GM10847 (cell line): ENCODE measurements at regions not wholly inside any gene's neighbourhood (a gene's known extent, or its start where the extent isn't known, plus 50 kb on each side); places are given as distances from the start of the nearest gene placed in this dataset.

Experiments used
- POLR2A ChIP-seq: IDR thresholded peaks from 2 replicates; pipeline ENCODE4 v1.6.1; 2011; ENCODE audit not compliant: insufficient read length; ENCODE audit errors: extremely low read depth

DNA sequence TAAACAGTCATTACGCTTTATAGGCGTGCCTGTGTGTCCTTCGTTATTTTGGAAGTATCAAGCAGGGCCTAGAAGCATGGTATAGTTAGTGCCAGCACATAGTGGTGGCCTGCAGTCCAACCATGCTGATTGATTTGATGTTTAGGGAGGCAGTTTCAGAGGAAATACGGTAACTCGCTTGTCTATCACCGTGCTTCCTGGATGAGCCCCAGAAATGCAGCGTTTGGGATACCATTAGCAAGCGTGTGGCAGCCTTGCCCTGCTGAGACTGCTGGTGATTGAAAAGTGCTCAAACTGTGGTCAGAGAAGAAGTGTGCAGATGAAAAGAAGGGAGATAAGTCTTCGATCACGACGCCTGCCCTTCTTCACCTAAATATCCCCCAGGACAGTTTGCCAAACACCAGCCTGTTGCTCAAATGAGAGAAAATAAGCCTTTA, 158.4 kb downstream of the CHIC2 start:
- no peak for TF ChIP-seq POLR2A

DNA sequence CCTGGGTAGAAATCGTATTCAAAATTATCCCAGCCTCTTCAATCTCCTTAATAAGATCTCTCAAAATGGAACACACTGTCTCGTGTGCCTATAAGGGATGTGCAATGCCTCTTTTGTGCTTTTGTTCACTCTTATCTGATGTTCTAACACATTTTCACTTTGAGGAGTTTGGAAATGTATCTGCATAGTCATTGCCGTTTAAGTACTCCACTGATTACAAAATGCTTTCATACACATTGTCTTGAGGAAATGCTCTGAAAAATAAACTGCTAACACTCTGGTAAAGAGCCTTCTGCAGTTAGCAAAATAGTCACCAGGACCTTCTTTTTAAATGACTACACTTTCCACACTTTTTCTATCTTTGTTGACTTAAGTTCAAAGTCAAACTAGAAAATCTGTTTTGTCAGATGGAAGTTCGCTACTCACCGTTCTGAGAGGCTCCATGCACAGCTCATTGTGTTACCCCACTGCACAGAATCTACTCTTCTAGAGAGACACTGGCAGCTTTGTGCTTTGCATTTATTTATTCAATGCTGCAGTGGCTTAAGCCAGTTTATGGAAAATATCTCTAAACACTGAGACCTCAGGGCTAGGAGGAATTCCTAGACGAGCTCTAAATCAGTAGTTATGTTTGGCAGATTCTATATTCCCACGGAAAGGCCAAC, 159.0 kb downstream of the CHIC2 start:
- TF ChIP-seq POLR2A = no peak

DNA sequence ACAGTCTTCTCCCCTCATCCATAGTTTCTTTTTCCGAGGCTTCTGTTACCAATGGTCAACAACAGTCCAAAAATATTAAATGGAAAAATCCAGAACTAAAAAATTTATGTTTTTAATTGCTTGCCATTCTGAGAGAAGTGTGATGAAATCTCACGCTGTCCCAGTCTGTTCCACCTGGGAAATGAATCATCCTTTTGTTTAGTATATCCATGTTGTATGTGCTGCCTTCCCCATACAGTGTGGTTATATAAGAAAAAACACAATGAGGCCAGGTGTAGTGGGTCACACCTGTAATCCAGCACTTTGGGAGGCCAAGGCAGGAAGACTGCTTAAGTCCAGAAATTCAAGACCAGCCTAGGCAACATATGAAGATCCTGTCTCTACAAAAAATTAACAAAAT, 161.6 kb downstream of the CHIC2 start:
- no peak for TF ChIP-seq POLR2A

DNA sequence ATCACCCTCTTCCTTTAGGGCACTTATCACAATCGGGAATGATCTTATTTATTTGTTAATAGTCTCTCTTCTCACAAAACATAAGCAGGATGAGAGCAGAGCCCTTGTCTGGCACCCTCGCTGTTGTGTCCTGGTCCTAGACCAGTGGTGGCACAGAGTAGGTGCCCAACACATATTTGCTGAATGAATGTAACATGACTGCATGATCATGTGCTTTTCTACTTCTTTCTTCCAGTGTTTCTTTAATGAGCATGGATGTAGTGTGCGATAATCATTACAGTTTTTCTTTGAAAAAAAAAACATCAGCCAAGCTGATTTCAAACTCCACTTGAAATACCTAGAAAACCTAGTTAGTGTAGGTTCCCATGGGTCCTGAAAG, 164.1 kb downstream of the CHIC2 start:
- no peak for TF ChIP-seq POLR2A

DNA sequence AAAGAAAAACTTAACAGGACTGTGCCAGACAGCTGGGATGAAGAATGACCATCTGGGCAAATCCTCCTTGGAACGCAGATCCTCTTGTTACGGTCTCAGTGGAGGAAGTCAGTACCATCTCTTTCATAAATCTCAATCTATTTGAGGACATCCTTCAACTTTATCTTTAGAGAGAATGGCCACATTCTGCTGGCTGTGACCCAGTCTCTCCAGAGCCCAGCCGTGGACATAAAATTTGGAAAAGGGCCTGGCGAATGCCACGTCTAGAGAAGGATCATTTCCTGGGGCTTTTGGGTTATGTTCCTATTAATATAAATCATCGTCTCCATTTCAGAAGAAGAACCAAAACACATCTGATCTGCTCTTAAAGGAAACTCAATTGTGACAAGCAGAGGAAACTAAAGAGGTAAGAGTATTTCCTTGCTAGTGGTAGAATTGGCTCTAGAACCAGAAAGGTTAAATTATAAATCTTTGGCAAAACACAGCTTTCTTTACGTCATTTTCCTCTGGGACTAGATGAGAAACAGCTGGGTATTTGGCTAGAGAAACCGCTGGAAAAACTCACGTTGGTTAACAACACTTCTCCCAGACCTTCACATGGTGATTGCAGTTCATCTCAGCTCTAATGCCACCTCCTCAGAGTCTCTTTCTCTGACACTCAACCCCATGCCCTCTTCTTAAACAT, 164.7 kb downstream of the CHIC2 start:
- no peak for TF ChIP-seq POLR2A

DNA sequence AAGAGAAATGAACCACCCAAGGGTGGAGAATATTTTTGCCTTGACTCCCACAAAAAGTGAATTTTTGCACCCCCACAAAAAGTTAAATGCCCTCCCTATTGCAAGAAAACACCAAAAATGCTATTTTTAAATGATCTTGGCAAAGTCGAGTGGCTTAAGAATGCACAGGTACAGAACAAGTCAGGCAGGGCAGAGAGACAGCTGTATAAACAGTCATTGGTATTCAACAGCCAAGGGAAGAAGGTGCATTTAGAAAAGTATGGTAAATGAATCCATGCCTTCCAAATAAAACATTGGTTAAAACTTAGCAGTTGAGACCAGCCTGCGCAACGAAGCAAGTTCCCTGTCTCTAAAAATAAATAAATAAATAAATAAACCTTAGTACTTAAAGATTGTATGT, 169.3 kb downstream of the CHIC2 start:
- no peak for TF ChIP-seq POLR2A

DNA sequence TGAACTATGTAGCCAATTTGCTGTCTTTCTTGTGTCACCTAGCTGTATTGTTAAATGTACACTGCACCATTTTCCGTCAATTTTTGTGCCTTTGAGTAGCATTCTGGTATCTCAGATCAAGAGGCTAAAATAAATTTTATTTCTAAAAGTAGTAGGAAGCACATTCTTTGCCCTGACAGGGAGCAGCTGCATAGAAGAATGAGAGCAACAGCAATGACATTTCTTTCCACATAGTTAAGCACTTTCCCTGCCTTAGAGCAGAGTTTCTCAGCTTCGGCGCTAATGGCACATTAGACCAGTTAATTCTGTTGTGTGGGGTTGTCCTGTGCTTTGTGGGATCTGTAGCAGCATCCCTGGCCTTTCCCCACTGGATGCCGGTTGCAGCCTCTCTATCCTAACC, 173.9 kb downstream of the CHIC2 start:
- no peak for TF ChIP-seq POLR2A

DNA sequence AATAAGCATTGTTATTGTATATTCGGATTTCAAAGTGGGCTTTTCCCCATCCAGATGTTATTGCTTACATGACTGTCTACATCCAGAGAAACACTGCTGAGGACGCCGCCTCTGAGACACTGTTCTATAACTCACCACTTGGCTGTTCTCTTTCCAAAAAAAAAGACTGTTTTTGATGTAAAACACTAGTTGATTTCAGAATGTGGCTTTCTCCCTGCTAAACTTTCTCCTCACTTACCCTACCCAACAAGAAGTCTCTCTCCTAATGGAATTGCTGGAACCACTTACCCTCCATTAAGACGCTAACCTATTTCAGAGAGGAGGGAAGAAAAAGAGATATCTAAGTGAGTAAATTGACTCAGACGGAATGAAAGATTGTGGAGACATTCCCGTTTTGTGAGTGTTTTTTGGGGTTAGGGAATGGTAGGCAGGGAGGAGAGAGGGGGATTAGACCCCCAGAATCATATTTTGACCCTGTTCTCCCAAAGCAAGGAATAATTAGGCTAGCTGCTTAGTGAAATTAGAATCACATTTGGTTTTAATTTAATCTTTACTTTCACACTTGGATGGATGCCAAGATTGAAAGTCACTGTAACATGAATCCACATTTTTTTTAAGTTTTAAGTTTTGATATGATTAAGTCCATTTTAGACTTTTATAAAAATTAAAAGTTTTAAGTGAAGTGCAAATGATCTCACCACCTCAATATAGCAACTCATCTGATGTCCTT, 174.9 kb downstream of the CHIC2 start:
- TF ChIP-seq POLR2A = no peak

DNA sequence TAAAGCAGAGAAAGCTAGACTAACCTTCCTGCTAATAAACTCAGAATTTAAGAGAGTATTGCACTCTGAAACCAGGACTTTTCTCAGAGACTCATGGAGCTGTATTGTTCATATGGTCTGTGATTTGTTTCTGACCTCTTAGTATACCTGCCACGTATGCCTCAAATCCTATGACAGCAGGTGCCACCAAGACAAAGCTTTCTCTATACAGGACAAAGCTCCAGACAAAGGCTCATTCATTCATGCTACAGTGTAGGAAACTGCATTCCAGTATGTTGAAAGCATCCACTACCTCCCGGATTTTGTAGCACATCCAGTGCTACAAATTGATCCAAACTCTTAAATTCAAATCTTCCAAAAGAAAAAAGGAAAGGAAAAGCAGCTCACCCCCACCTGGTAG, 178.3 kb downstream of the CHIC2 start:
- no peak for TF ChIP-seq POLR2A

DNA sequence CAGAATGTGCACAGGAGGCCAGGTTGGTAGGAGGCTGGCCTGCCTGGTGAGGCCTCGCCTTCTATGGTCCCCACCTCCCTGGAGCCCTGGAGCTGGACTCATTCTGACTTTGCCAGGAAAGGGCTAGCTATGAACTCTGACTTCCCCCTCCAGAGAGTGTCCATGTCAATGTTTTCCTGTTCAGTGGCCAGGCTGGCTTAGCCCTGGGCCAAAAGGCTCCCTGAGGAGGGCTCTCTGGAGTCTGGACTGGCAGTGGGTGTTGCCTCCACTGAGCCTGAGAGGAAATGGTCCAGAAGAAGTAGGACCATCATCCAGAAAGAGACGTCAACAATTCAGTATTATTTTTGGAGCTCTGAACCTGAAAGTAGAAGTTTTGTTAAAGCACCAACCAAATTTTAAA, 178.7 kb downstream of the CHIC2 start:
- no peak for TF ChIP-seq POLR2A

DNA sequence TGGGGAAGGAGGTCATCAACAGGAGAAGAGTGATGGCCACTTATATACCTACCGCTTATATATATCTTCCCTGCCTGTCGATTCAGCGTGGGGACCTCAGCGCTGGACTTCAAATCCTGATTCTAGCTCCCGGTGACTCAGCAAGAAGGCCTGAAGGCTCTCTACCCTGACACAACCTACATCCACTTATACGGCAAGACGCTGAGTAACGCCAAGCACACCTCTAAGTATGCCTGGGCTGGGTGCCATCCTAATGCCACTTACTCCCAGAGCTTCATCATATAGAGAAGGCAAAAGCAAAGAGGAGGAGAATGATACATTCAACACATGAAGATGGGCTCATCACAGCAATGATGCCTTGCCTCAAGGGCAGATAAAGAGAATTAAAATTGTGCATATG, 198.3 kb downstream of the CHIC2 start:
- TF ChIP-seq POLR2A = no peak

DNA sequence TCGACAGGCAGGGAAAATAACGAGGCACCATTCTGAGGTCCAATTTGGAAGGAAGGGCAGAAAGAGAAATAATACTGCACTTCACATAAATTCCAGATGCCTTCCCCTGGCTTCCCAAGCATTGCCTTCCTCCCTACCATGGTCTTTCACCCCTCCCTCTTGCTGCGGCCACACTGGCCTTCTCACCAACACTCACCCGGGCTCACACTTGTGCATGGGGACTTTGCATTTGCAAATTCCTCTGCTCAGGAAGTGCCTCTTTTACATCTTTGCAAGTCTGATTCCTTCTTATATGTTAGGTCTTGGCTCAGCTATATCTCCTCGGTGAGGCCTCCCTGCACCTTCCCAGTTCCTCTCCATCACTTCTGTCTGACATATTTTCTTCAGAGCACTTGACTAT, 199.4 kb downstream of the CHIC2 start:
- TF ChIP-seq POLR2A = no peak

DNA sequence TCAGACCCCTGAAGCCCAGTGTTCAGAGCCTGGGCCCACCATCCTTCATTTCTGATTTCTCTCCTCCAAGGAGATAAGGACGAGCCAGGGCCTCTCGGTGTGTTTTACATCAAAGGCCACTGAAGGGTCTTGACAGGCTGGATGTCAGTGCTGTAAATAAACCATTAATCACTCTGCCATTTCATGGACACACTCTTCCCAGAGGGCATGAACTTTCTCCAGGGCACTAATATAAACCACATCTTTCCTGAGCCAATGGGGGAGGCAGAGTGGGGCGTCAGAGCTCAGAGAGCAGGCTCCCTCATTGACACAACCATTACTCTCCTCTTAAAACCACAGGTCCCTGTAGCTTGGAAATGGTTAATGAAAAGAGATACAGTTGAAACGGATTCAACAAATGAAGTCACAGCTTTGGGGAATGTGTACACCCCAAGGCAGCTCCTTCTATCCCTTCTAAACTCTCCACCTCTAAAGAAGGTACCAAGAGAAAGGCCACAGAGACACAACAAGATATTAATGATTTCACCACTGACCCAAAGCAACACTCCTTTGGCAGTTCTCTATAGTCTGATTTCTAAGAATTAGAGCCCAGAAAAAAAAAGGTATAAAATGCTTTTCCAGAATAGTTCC, 200.6 kb downstream of the CHIC2 start:
- TF ChIP-seq POLR2A = no peak

DNA sequence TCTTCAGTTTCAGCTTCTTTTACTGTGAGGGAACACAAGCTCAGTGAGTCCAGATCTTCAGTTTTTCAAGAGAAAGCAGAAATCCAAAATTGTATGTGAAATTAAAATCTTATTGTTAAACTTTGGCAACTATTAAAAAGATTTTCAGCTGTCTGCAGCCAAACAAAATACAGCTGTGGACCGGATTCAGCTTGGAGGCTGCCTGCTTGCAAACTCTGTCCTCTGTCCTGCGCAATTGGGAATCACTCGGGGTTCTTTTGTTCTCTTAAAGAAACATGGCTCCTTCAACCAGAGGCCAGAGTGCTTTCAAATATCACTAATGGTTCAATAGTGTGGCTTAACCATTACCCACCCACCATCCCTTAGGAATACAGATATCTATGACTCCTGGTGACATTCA, 201.2 kb downstream of the CHIC2 start:
- TF ChIP-seq POLR2A = no peak

DNA sequence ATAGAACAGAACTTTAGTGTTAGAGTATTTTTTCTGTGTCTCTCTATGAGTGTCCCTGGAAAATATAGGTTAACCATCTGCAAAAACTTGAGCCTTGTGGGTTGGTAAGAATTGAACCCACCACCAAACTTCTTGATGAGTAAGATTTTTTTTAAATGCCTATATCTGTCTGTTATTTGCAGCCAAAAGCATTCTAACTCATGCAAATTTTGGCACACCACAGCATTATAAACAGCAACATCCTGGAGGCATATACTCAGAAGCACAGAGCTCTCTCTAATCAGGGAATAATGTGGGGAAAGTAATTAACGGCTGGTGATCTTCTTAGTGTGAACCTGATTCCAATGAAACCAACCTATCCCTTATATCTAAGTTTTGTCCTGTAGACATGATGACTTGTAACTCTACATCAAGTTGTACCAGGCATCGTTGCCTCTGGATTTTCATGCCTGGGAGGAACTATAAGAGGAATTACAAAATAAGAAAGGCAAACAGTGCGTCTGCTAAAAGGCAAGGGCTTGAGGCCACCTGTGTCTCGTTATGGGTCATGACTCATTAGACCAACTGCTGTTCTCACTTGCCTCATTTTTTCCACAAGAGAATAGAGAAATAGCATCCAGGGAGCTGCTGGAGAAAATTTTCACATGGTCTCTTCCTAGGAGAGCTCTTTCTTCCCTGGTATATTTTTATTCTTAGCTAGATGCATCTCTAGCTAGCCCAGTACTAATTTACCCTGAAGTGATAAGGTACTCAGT, 202.4 kb downstream of the CHIC2 start:
- no peak for TF ChIP-seq POLR2A

DNA sequence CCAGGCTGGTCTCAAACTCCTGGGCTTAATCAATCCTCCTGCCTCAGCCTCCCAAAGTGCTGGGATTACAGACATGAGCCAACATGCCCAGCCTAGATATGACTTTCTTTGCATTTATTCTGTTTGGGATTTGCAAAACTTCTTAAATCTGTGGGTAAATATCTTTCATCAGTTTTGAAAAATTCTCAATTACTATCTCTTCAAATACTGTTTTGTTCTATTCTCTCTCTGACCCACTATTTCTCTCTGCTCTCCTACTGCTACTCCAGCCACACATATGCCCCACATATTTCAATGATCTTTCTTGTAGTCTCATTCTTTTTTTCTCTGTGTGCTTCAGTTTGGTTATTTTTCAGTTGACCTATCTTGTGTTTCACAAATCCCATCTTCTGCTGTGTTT, 205.1 kb downstream of the CHIC2 start:
- no peak for TF ChIP-seq POLR2A

DNA sequence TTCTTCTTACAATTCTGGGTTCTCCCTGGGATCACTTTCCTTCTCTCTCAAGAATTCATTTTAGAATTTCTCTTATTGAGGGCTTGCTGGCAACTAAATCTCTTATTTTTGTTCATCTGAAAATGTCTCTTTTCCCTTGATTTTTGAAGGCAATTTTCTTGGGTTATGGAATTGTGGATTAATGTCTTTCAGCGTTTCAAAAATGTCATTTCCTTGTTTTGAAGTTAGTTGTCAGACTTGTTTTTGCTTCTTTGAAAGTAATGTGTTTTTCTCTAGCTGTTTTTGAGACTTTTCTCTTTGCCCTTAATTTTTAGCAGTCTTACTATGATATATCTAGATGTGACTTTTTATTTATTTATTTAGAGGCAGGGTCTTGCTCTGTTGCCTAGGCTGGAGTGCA, 205.7 kb downstream of the CHIC2 start:
- TF ChIP-seq POLR2A = no peak
